ENCODE measurements at regions not wholly inside any gene's neighbourhood (a gene's known extent, or its start where the extent isn't known, plus 50 kb on each side); places are given as distances from the start of the nearest gene placed in this dataset.

DNA sequence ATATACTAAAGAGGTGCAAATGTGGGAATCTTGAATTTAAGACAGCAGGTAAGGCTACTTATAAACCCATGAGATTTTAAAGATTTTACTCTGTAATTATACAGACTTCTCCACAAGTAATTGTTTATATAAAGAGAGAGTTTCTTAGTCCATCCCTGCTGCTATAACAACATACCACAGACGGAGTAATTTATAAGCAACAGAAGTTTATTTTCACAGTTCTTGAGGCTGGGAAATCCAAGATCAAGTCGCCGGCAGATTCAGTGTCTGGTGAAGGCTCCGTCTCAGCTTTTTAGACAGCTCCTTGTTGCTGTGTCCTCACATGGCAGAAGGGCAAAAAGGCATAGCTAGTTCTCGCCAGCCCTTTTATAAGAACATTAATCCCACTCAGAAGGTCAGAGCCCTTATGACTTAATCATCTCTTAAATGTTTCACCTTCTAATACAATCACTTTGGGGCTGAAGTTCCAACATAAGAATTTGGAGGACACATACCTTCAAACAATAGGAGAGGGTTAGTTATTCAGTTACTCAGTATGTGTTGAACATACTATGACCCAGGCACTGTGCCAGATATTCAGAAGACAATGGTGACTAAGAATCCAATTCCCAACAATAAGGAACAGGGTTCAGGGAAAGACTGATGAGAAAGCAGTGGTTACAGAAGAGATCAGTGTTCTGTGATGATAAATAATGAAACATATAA is 466.0 kb downstream of the RIT2 start:
- Mint-ChIP-seq H3K27me3 (ENCODE audit: low read depth, poor library complexity) (no peaks in the 10 kb centered on the region), H3K9me3 (peaks cover 18% of the 10 kb centered on the region), H3K4me3 (no peak overlapping the region), H3K36me3 (ENCODE audit: low read depth) (no peaks in the 10 kb centered on the region), H3K4me1 (no peaks in the 10 kb centered on the region), H3K27ac (no peak overlapping the region)
- TF ChIP-seq, protein P1, sequence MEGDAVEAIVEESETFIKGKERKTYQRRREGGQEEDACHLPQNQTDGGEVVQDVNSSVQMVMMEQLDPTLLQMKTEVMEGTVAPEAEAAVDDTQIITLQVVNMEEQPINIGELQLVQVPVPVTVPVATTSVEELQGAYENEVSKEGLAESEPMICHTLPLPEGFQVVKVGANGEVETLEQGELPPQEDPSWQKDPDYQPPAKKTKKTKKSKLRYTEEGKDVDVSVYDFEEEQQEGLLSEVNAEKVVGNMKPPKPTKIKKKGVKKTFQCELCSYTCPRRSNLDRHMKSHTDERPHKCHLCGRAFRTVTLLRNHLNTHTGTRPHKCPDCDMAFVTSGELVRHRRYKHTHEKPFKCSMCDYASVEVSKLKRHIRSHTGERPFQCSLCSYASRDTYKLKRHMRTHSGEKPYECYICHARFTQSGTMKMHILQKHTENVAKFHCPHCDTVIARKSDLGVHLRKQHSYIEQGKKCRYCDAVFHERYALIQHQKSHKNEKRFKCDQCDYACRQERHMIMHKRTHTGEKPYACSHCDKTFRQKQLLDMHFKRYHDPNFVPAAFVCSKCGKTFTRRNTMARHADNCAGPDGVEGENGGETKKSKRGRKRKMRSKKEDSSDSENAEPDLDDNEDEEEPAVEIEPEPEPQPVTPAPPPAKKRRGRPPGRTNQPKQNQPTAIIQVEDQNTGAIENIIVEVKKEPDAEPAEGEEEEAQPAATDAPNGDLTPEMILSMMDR (IDR thresholded peaks at IDR 0.05): no peak
- no peak for DNase-seq

DNA sequence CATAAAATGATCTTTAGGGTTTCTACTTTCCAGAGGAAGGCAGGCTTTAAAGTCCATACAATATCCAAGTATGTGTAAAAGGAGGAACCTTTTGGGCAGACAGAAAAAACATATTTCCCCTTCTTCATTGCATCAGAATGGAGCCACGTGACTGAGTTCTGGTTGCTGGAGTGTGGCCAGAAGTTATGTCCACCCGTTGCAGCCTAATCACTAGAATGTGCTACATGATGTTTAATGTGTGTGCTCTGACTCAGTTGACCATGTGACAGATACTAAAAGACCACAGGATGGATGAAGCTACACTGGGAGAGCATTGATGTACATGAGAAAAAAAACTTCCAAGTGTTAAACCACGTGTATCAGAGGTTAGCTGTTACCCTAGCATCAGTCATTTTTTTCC is 460.9 kb downstream of the RIT2 start:
- no peak for DNase-seq
- TF ChIP-seq, protein P1 (IDR thresholded peaks at IDR 0.05): no peak

DNA sequence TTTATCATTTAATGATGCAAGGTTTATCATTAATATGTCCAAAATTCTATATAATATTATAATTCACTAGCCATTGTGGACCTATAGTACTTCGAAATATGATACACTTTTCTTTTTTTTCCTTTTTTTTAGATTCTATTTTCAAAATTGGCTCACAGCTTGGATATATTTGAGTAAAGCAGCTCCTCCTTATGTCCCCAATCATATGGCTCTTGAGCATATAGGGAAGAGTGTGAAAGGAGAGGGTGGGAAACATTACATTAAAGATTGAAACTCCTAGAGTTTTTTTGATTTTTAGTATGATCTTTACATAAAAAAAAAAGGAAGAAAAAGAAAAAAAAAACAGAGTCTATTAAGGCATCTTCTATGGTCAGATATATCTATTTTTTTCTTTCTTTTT is 457.9 kb downstream of the RIT2 start:
- TF ChIP-seq, protein P1 (IDR thresholded peaks at IDR 0.05): no peak
- no peaks in the 10 kb centered on the region for H3K27me3 Mint-ChIP-seq (ENCODE audit: low read depth, poor library complexity)
- DNase-seq: no peak
- no peaks in the 10 kb centered on the region for H3K4me1 Mint-ChIP-seq
- no peaks in the 10 kb centered on the region for H3K36me3 Mint-ChIP-seq (ENCODE audit: low read depth)
- H3K27ac Mint-ChIP-seq: no peak overlapping the region
- H3K9me3 Mint-ChIP-seq: peaks cover 21% of the 10 kb centered on the region
- no peak overlapping the region for H3K4me3 Mint-ChIP-seq

More for the DNA sequence above, 460.9 kb downstream of the RIT2 start:
- Mint-ChIP-seq H3K9me3 (peaks cover 18% of the 10 kb centered on the region), H3K27me3 (ENCODE audit: low read depth, poor library complexity) (no peaks in the 10 kb centered on the region), H3K4me1 (no peaks in the 10 kb centered on the region), H3K4me3 (no peak overlapping the region), H3K27ac (no peak overlapping the region), H3K36me3 (ENCODE audit: low read depth) (no peaks in the 10 kb centered on the region)

DNA sequence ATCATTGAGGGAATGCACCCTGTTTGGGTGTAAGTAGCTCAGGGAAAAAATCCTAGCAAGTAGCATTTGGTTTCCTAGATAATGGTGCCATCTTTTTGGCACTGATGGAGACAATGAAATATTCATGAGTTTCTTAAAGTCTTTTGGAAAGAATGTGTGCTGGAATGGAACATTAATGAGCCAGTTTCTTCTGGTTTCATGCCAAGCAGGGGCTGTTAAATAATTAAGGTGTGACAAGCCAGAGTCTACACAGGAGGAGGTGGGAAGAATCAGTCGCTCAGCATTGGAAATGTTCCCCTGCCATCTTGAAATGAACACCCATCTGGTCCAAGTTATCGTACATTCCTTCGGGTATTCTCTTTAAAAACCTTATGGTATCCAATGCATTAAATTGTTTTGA is 457.3 kb downstream of the RIT2 start:
- Mint-ChIP-seq H3K9me3 (peaks cover 15% of the 10 kb centered on the region), H3K27ac (no peak overlapping the region), H3K4me3 (no peak overlapping the region), H3K4me1 (no peaks in the 10 kb centered on the region), H3K36me3 (ENCODE audit: low read depth) (no peaks in the 10 kb centered on the region), H3K27me3 (ENCODE audit: low read depth, poor library complexity) (no peaks in the 10 kb centered on the region)
- DNase-seq: no peak
- TF ChIP-seq, protein P1 (IDR thresholded peaks at IDR 0.05): no peak

DNA sequence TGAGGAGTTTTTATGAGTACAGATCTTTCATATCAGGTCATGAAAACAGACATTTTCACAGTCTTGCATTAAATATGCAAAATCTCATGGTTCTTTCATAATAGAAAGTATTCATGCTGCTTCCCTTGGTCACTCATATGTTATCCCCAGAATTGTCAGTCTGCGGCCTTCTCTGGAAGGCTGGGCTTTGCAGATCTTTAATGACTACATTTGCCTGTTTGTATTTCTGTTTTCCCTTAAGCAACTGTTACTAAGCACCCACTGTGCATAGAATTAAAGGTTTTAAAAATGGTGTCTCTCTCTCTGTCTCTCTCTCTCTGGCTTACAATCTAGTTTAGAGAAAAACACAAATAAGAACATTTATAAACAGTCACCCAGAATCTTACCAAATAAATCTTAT is 456.3 kb downstream of the RIT2 start:
- no peaks in the 10 kb centered on the region for H3K36me3 Mint-ChIP-seq (ENCODE audit: low read depth)
- no peak for DNase-seq
- TF ChIP-seq, protein P1 (IDR thresholded peaks at IDR 0.05): no peak
- H3K27ac Mint-ChIP-seq: no peak overlapping the region
- no peaks in the 10 kb centered on the region for H3K4me1 Mint-ChIP-seq
- peaks cover 21% of the 10 kb centered on the region for H3K9me3 Mint-ChIP-seq
- H3K27me3 Mint-ChIP-seq (ENCODE audit: low read depth, poor library complexity): no peaks in the 10 kb centered on the region
- no peak overlapping the region for H3K4me3 Mint-ChIP-seq

DNA sequence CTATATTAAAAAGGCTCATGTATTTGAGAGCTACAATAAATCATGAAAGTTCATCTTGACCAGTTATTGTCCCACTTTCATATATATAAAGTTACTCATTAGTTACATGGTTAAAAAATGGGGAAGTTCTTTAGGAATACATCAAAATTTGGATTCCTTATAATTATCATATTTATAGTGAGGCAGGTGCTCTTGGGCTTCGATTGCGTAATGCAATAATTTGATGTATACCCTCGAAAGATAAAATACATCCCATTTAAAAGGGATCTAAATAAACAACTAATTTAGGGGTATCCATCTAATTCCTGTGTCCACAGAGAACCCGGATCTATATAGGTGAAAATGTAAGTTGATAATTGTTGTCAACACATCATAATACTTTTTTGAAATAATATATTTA is 444.6 kb downstream of the RIT2 start:
- no peak overlapping the region for H3K4me3 Mint-ChIP-seq
- no peaks in the 10 kb centered on the region for H3K27me3 Mint-ChIP-seq (ENCODE audit: low read depth, poor library complexity)
- no peaks in the 10 kb centered on the region for H3K9me3 Mint-ChIP-seq
- TF ChIP-seq, protein P1 (IDR thresholded peaks at IDR 0.05): no peak
- DNase-seq: no peak
- H3K36me3 Mint-ChIP-seq (ENCODE audit: low read depth): no peaks in the 10 kb centered on the region
- H3K4me1 Mint-ChIP-seq: peaks cover 15% of the 10 kb centered on the region
- H3K27ac Mint-ChIP-seq: no peak overlapping the region
